HepG2 (cell line): ENCODE measurements at regions not wholly inside any gene's neighbourhood (a gene's known extent, or its start where the extent isn't known, plus 50 kb on each side); places are given as distances from the start of the nearest gene placed in this dataset.
"Not testable (repeated sequence)": the region's sequence is repeated elsewhere in the genome, so short reads cannot be mapped to it uniquely, and the experiment has no call there.

Source experiments
- ATAC-seq: fragments of 200-7000 bp; cut with Tn5 transposase; 3 replicates; pipeline ENCODE4 v1.9.1; 2020; ENCODE audit warnings: mild to moderate bottlenecking, moderate library complexity
- BruUV-seq: library from RNA; stranded (reverse); fragments of 400-500 nt; replicated peaks from 2 replicates; lab custom pipeline; 2021; lab: Mats Ljungman, UMichigan
- CTCF ChIA-PET: fragments of 300-600 bp; formaldehyde crosslinking; extraction: SDS; loops from one replicate; lab custom pipeline; 2021; ENCODE audit warnings: low total read pairs, inconsistent platforms, low intra/inter-chr PET ratio; lab: Yijun Ruan, JAX
- POLR2A ChIA-PET: fragments of 350-600 bp; sonication (Branson Sonifier 250); formaldehyde crosslinking; loops from one replicate; lab custom pipeline; 2020; ENCODE audit warnings: antibody characterized with exemption, inconsistent platforms; lab: Yijun Ruan, JAX
- DNase-seq: peaks from one replicate; pipeline ENCODE4 v3.0.0-alpha.2; 2015; ENCODE audit warnings: low spot score
- FAIRE-seq: peaks from 3 replicates; lab custom pipeline; 2011; peaks lifted over from hg19 to GRCh38; lab: Jason Lieb, UNC
- H2AFZ ChIP-seq: one replicate; pipeline ENCODE4 v1.6.1; 2011; ENCODE audit warnings: low read length, inconsistent platforms
- H3K27ac ChIP-seq: fragments of 300-600 bp; 3 replicates; pipeline ENCODE4 v1.8.0; 2011; ENCODE audit warnings: mixed run types, mild to moderate bottlenecking, mixed read lengths, low read length, inconsistent platforms; ENCODE audit not compliant: insufficient read depth; ENCODE audit errors: extremely low read length
- H3K27me3 ChIP-seq, 2 experiments: fragments of 200-600 bp in 1 of 2; 2 replicates in 1 of 2; 3 replicates in 1 of 2; pipeline versions ENCODE4 v1.6.0 to v1.8.0; 2011; ENCODE audit warnings: low read length in 2 of 2, mild to moderate bottlenecking in 2 of 2, moderate library complexity in 2 of 2, inconsistent platforms in 1 of 2; ENCODE audit not compliant: insufficient read depth in 2 of 2, control insufficient read depth in 1 of 2
- H3K36me3 ChIP-seq, 2 experiments: fragments of 200-600 bp in 1 of 2; replicated peaks in 1 of 2; 2 replicates in 1 of 2; 3 replicates in 1 of 2; pipeline versions ENCODE4 v1.5.1 to v1.8.0; 2011; ENCODE audit warnings: low read length in 2 of 2, inconsistent platforms in 1 of 2; ENCODE audit not compliant: insufficient read depth in 2 of 2, control insufficient read depth in 1 of 2
- H3K4me1 ChIP-seq: 2 replicates; pipeline ENCODE4 v1.5.1; 2012; ENCODE audit warnings: low read length, inconsistent platforms; ENCODE audit not compliant: insufficient read depth
- H3K4me2 ChIP-seq: 2 replicates; pipeline ENCODE4 v1.6.0; 2011; ENCODE audit warnings: low read depth, low read length, inconsistent platforms
- H3K4me3 ChIP-seq, 3 experiments: fragments of 200-600 bp in 1 of 3; sonication (generic), shearing (Covaris generic) in 1 of 3; replicated peaks in 1 of 3; 2 replicates each; pipeline ENCODE4 v1.5.1; 2011 to 2016; ENCODE audit warnings: low read length in 3 of 3, inconsistent platforms in 2 of 3, low read depth in 2 of 3, mild to moderate bottlenecking in 2 of 3, control low read depth in 1 of 3, mixed read lengths in 1 of 3; ENCODE audit not compliant: insufficient read depth in 1 of 3
- H3K79me2 ChIP-seq: one replicate; pipeline ENCODE4 v1.6.1; 2011; ENCODE audit warnings: low read length, inconsistent platforms; ENCODE audit not compliant: insufficient read depth
- H3K9ac ChIP-seq: 2 replicates; pipeline ENCODE4 v1.6.0; 2011; ENCODE audit warnings: mild to moderate bottlenecking, low read depth, low read length, inconsistent platforms; ENCODE audit not compliant: insufficient read depth
- H3K9me3 ChIP-seq: 2 replicates; pipeline ENCODE4 v1.5.1; 2012; ENCODE audit warnings: mild to moderate bottlenecking, low read length
- H4K20me1 ChIP-seq: 2 replicates; pipeline ENCODE4 v1.6.0; 2011; ENCODE audit warnings: inconsistent platforms, mild to moderate bottlenecking, low read length, moderate library complexity; ENCODE audit not compliant: insufficient read depth
- ARID2 ChIP-seq: sonication (generic); formaldehyde crosslinking; IDR thresholded peaks from 2 replicates; pipeline ENCODE4 v1.8.1; 2022; ENCODE audit warnings: mild to moderate bottlenecking, missing genetic modification reagents, borderline replicate concordance
- SP4 ChIP-seq: sonication (generic); formaldehyde crosslinking; IDR thresholded peaks from 2 replicates; pipeline ENCODE4 v1.8.1; 2023; ENCODE audit warnings: mild to moderate bottlenecking, missing genetic modification reagents
- SRY ChIP-seq: sonication (generic); formaldehyde crosslinking; IDR thresholded peaks from 2 replicates; pipeline ENCODE4 v1.8.0; 2022; ENCODE audit warnings: mild to moderate bottlenecking, missing genetic modification reagents
- WGBS: methylation state at CpG from one replicate; pipeline ENCODE4 v1.1.6; 2017; ENCODE audit warnings: low lambda C conversion rate; 5-methylcytosine and 5-hydroxymethylcytosine counted together
- in situ Hi-C: cut with HindIII; loops from 2 replicates; pipeline ENCODE4 v1.10.0; 2017; ENCODE audit warnings: low pct_unique_long_range_greater_than_20kb; ENCODE audit not compliant: extremely low pct_ligation_motif_present
- intact Hi-C: fragments of 100-400 bp; cut with micrococcal nuclease; formaldehyde crosslinking; loops from one replicate; pipeline ENCODE4 v1.10.0; 2022; ENCODE audit not compliant: unreplicated experiment
- TF ChIP-seq, protein P1 (sequence below): sonication (generic); formaldehyde crosslinking; IDR thresholded peaks from 2 replicates; pipeline ENCODE4 v1.5.0; 2020; ENCODE audit warnings: missing genetic modification reagents, mild to moderate bottlenecking, borderline replicate concordance
- TF ChIP-seq, protein P2 (sequence below), 2 experiments: fragments of 450-650 bp in 1 of 2; sonication (generic) in 1 of 2; formaldehyde crosslinking in 1 of 2; IDR thresholded peaks; 2 replicates each; pipeline versions ENCODE4 v1.6.1 to v1.8.0; 2016 to 2022; ENCODE audit warnings: antibody characterized with exemption in 1 of 2, mild to moderate bottlenecking in 1 of 2, missing genetic modification reagents in 1 of 2

DNA sequence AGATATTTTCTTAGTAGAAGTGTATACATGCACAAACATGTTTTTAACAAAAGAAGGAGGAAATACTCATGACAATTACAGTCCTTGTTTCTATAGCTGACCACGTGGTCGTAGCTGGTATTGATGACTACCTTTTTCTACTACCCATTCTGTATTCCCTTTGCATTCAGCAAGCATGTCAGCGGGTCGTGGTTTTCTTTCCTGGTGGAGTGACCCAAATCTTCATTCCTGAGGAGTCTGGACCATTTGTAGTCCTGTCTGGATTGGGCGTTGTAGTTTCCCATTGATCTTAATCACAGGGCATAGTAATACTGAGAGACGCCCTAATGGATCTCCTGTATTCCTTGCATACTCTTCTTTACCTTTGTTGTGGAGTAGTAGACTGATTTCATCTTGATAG lies 472.1 kb upstream of the RGS6 start (continued):
- TF ChIP-seq, protein P1, sequence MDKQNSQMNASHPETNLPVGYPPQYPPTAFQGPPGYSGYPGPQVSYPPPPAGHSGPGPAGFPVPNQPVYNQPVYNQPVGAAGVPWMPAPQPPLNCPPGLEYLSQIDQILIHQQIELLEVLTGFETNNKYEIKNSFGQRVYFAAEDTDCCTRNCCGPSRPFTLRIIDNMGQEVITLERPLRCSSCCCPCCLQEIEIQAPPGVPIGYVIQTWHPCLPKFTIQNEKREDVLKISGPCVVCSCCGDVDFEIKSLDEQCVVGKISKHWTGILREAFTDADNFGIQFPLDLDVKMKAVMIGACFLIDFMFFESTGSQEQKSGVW (CRISPR knock-in tag) = no peak

DNA sequence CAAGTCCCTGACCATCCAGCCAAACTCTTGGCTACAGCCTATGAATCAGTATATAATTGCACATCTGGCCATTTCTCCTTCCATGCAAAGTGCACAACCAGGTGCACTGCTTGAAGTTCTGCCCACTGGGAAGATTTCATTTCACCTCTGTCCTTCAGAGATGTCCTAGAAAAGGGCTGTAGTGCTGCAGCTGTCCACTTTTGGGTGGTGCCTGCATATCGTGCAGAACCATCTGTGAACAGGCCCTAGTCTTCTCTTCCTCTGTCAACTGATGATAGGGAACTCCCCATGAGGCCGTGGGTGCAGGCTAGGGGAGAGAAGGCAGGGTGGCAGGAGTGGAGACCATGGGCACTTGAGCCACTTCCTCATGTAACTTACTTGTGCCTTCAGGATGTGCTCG lies 470.6 kb upstream of the RGS6 start:
- H3K27me3 ChIP-seq, BruUV-seq, in situ Hi-C loops, H3K36me3 ChIP-seq, DNase-seq, H3K9me3 ChIP-seq, CTCF ChIA-PET, H3K79me2 ChIP-seq, POLR2A ChIA-PET, H2AFZ ChIP-seq, H3K9ac ChIP-seq, intact Hi-C loops, H3K4me3 ChIP-seq, H3K4me2 ChIP-seq, H4K20me1 ChIP-seq, H3K27ac ChIP-seq, ATAC-seq, H3K4me1 ChIP-seq, FAIRE-seq: not testable (repeated sequence)
- WGBS = 100% methylated on average over 2 of the region's 3 CpGs

DNA sequence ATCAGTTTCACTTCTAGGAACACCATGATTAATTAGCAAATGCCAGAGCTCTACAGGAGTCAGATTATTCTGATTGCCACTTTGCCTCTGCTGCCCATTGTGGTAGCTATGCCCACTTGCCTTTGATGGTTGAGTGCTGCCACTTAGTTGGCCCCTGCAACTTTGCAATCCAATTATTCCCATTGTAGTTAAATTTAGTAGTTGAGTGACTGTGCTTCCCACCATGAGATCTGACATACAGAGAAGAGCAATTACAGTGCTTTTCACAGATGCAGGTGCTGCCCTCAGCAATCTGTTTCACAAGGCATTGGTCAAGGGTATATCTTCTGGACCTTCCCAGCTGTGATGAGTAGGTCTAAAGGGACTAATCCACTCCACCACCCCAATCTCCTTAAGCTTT lies 468.4 kb upstream of the RGS6 start:
- intact Hi-C loops = no loop called here
- H3K9ac ChIP-seq = no peak overlapping the region
- in situ Hi-C loops = no loop called here
- H3K36me3 ChIP-seq = no peaks in the 10 kb centered on the region
- no peaks in the 10 kb centered on the region for H4K20me1 ChIP-seq
- H3K4me2 ChIP-seq = no peak overlapping the region
- H2AFZ ChIP-seq = no peak overlapping the region
- H3K9me3 ChIP-seq = no peaks in the 10 kb centered on the region
- POLR2A ChIA-PET = no interaction called here
- CTCF ChIA-PET = no interaction called here
- H3K4me1 ChIP-seq = peaks cover 6% of the 10 kb centered on the region; the same call in 1 of the 2 replicates
- ATAC-seq = no peak
- H3K4me3 ChIP-seq = no peak overlapping the region
- FAIRE-seq = no peak
- no peaks in the 10 kb centered on the region for H3K79me2 ChIP-seq
- no peak for DNase-seq
- BruUV-seq = no TSS peak
- no peak overlapping the region for H3K27ac ChIP-seq
- no peaks in the 10 kb centered on the region for H3K27me3 ChIP-seq
- TF ChIP-seq, protein P2, sequence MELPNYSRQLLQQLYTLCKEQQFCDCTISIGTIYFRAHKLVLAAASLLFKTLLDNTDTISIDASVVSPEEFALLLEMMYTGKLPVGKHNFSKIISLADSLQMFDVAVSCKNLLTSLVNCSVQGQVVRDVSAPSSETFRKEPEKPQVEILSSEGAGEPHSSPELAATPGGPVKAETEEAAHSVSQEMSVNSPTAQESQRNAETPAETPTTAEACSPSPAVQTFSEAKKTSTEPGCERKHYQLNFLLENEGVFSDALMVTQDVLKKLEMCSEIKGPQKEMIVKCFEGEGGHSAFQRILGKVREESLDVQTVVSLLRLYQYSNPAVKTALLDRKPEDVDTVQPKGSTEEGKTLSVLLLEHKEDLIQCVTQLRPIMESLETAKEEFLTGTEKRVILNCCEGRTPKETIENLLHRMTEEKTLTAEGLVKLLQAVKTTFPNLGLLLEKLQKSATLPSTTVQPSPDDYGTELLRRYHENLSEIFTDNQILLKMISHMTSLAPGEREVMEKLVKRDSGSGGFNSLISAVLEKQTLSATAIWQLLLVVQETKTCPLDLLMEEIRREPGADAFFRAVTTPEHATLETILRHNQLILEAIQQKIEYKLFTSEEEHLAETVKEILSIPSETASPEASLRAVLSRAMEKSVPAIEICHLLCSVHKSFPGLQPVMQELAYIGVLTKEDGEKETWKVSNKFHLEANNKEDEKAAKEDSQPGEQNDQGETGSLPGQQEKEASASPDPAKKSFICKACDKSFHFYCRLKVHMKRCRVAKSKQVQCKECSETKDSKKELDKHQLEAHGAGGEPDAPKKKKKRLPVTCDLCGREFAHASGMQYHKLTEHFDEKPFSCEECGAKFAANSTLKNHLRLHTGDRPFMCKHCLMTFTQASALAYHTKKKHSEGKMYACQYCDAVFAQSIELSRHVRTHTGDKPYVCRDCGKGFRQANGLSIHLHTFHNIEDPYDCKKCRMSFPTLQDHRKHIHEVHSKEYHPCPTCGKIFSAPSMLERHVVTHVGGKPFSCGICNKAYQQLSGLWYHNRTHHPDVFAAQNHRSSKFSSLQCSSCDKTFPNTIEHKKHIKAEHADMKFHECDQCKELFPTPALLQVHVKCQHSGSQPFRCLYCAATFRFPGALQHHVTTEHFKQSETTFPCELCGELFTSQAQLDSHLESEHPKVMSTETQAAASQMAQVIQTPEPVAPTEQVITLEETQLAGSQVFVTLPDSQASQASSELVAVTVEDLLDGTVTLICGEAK (IDR thresholded peaks at IDR 0.05) = no peak
- TF ChIP-seq, protein P2 (CRISPR knock-in tag; IDR thresholded peaks at IDR 0.05) = no peak
- TF ChIP-seq ARID2 (CRISPR knock-in tag) (no peak), SRY (CRISPR knock-in tag) (no peak), SP4 (no peak)
